Cerebellar cortex (tissue), 1 donor: ENCODE measurements at regions not wholly inside any gene's neighbourhood (a gene's known extent, or its start where the extent isn't known, plus 50 kb on each side); places are given as distances from the start of the nearest gene placed in this dataset.
A peak's percentile ranks its signal among the peaks of the same experiment; 100 is the strongest.
"Not testable (repeated sequence)": the region's sequence is repeated elsewhere in the genome, so short reads cannot be mapped to it uniquely, and the experiment has no call there.

Experiments used
- DNase-seq: peaks from one replicate; pipeline ENCODE4 v3.0.0-alpha.2; 2015; ENCODE audit warnings: low spot score

- DNase-seq = no peak
Observed at GRCh38 chr7:148514236-148514635, 76.3 kb upstream of the C7orf33 start.

- DNase-seq = no peak
Observed at GRCh38 chr7:148515237-148515636, 75.3 kb upstream of the C7orf33 start.

- no peak for DNase-seq
Observed at GRCh38 chr7:148515728-148516695, 74.6 kb upstream of the C7orf33 start.

- not testable (repeated sequence) for DNase-seq
Observed at GRCh38 chr7:148519386-148519785, 71.2 kb upstream of the C7orf33 start.

- no peak for DNase-seq
Observed at GRCh38 chr7:148521271-148521670, 69.3 kb upstream of the C7orf33 start.

- DNase-seq = no peak
Observed at GRCh38 chr7:148523550-148523949, 67.0 kb upstream of the C7orf33 start.

GRCh38 chr7:148524479-148525224 is 65.9 kb upstream of the C7orf33 start:
- no peak for DNase-seq

GRCh38 chr7:148527717-148528168 is 62.8 kb upstream of the C7orf33 start:
- peak; percentile 63 for DNase-seq

- DNase-seq = no peak
Observed at GRCh38 chr7:148535217-148535616, 55.3 kb upstream of the C7orf33 start.

- DNase-seq = no peak
Observed at GRCh38 chr7:148537435-148537834, 53.1 kb upstream of the C7orf33 start.

- DNase-seq = peak; percentile 83
Observed at GRCh38 chr7:148540041-148540738, 50.4 kb upstream of the C7orf33 start.
